ENCODE measurements at regions not wholly inside any gene's neighbourhood (a gene's known extent, or its start where the extent isn't known, plus 50 kb on each side); places are given as distances from the start of the nearest gene placed in this dataset.

GRCh38 chr6:95249661-95250060 is 327.7 kb upstream of the MANEA start:
- intact Hi-C loops (cut with DNase I): no loop called here
- Histone ChIP-seq H3K9me3 (no peaks in the 10 kb centered on the region), H3K27me3 (no peaks in the 10 kb centered on the region), H3K27ac (no peak overlapping the region), H3K36me3 (no peaks in the 10 kb centered on the region), H3K4me1 (no peaks in the 10 kb centered on the region), H3K4me3 (replicated peaks in 1 of 3) (no peak overlapping the region)
- DNase-seq: no peak
- no peak for TF ChIP-seq POLR2A (IDR thresholded peaks at IDR 0.05)
- TF ChIP-seq CTCF (IDR thresholded peaks at IDR 0.05): no peak
- WGBS, 2 donors: 47 to 78% methylated on average over 2 of the region's 2 CpGs

GRCh38 chr6:95263840-95264239 is 313.5 kb upstream of the MANEA start:
- no peak for DNase-seq
- WGBS, 2 donors: 0% methylated on average over 1 of the region's 1 CpG
- no peaks in the 10 kb centered on the region for H3K9me3 ChIP-seq
- no peaks in the 10 kb centered on the region for H3K4me1 ChIP-seq
- intact Hi-C loops (cut with DNase I): no loop called here
- H3K27me3 ChIP-seq: no peaks in the 10 kb centered on the region
- no peak overlapping the region for H3K4me3 ChIP-seq (replicated peaks in 1 of 3)
- no peak for TF ChIP-seq POLR2A (IDR thresholded peaks at IDR 0.05)
- TF ChIP-seq CTCF (IDR thresholded peaks at IDR 0.05): no peak
- no peaks in the 10 kb centered on the region for H3K36me3 ChIP-seq
- H3K27ac ChIP-seq: no peak overlapping the region

- no peak for DNase-seq
- TF ChIP-seq POLR2A (IDR thresholded peaks at IDR 0.05) (no peak), CTCF (IDR thresholded peaks at IDR 0.05) (no peak)
- no peak overlapping the region for H3K27ac ChIP-seq
- H3K27me3 ChIP-seq: no peaks in the 10 kb centered on the region
- no peaks in the 10 kb centered on the region for H3K4me1 ChIP-seq
- no peaks in the 10 kb centered on the region for H3K36me3 ChIP-seq
- no peaks in the 10 kb centered on the region for H3K9me3 ChIP-seq
- intact Hi-C loops (cut with DNase I): no loop called here
- 71 to 76% methylated on average over 4 of the region's 4 CpGs for WGBS, 2 donors
- H3K4me3 ChIP-seq (replicated peaks in 1 of 3): no peak overlapping the region
These were observed 310.6 kb upstream of the MANEA start for GRCh38 chr6:95266537-95267258.

GRCh38 chr6:95274686-95275235 is 302.6 kb upstream of the MANEA start:
- H3K9me3 ChIP-seq: no peaks in the 10 kb centered on the region
- no peaks in the 10 kb centered on the region for H3K36me3 ChIP-seq
- no peak overlapping the region for H3K27ac ChIP-seq
- intact Hi-C loops (cut with DNase I): no loop called here
- H3K27me3 ChIP-seq: no peaks in the 10 kb centered on the region
- no peak overlapping the region for H3K4me3 ChIP-seq (replicated peaks in 1 of 3)
- DNase-seq: no peak
- 51 to 57% methylated on average over 2 of the region's 2 CpGs for WGBS, 2 donors
- TF ChIP-seq POLR2A (IDR thresholded peaks at IDR 0.05): no peak
- TF ChIP-seq CTCF (IDR thresholded peaks at IDR 0.05): no peak
- H3K4me1 ChIP-seq: no peaks in the 10 kb centered on the region

GRCh38 chr6:95279616-95280015 is 297.7 kb upstream of the MANEA start:
- H3K4me1 ChIP-seq: no peaks in the 10 kb centered on the region
- no peak overlapping the region for H3K27ac ChIP-seq
- intact Hi-C loops (cut with DNase I): no loop called here
- H3K4me3 ChIP-seq (replicated peaks in 1 of 3): no peak overlapping the region
- TF ChIP-seq POLR2A (IDR thresholded peaks at IDR 0.05) (no peak), CTCF (IDR thresholded peaks at IDR 0.05) (no peak)
- no peaks in the 10 kb centered on the region for H3K27me3 ChIP-seq
- 81 to 83% methylated on average over 1 of the region's 1 CpG for WGBS, 2 donors
- no peaks in the 10 kb centered on the region for H3K36me3 ChIP-seq
- no peaks in the 10 kb centered on the region for H3K9me3 ChIP-seq
- DNase-seq: no peak

Data from thyroid gland (tissue), 4 donors.